Esophagus muscularis mucosa (tissue), 4 donors: ENCODE measurements at regions not wholly inside any gene's neighbourhood (a gene's known extent, or its start where the extent isn't known, plus 50 kb on each side); places are given as distances from the start of the nearest gene placed in this dataset.
A peak's percentile ranks its signal among the peaks of the same experiment; 100 is the strongest.
"Not testable (repeated sequence)": the region's sequence is repeated elsewhere in the genome, so short reads cannot be mapped to it uniquely, and the experiment has no call there.

Experiments
- DNase-seq: peaks from one replicate; pipeline ENCODE4 v3.0.0-alpha.2; 2017; ENCODE audit errors: extremely low spot score
- H3K27ac ChIP-seq, 4 donors: fragments of 200-600 bp; sonication (generic); replicated peaks in 1 of 4; 1 replicate in 3 of 4; 2 replicates in 1 of 4; pipeline ENCODE4 v1.5.1; 2016 to 2019; ENCODE audit warnings: mild to moderate bottlenecking in 1 of 4
- H3K27me3 ChIP-seq, 4 donors: fragments of 200-600 bp; sonication (generic); one replicate each; pipeline versions ENCODE4 v1.5.1 to v1.6.0; 2016 to 2019
- H3K36me3 ChIP-seq, 4 donors: fragments of 200-600 bp; sonication (generic); one replicate each; pipeline ENCODE4 v1.5.1; 2016 to 2019
- H3K4me1 ChIP-seq, 4 donors: fragments of 200-600 bp; sonication (generic); one replicate each; pipeline ENCODE4 v1.5.1; 2016 to 2019
- H3K4me3 ChIP-seq, 4 donors: fragments of 200-600 bp; sonication (generic); 1 replicate in 2 of 4; 2 replicates in 2 of 4; pipeline ENCODE4 v1.5.1; 2016 to 2019; ENCODE audit warnings: mild to moderate bottlenecking in 4 of 4, moderate library complexity in 1 of 4
- H3K9me3 ChIP-seq, 4 donors: fragments of 200-600 bp; sonication (generic); 1 replicate in 3 of 4; 2 replicates in 1 of 4; pipeline ENCODE4 v1.5.1; 2016 to 2019
- CTCF ChIP-seq, 3 experiments: fragments of 200-600 bp in 2 of 3; fragments of 450-650 bp in 1 of 3; sonication (generic) in 2 of 3; IDR thresholded peaks; one replicate each; pipeline ENCODE4 v1.5.1; 2017 to 2019; ENCODE audit warnings: antibody characterized with exemption in 3 of 3, mild to moderate bottlenecking in 2 of 3, moderate library complexity in 1 of 3
- EP300 ChIP-seq: sonication (generic); formaldehyde crosslinking; IDR thresholded peaks from one replicate; pipeline ENCODE4 v1.6.1; 2017; ENCODE audit warnings: antibody characterized with exemption
- POLR2A ChIP-seq: fragments of 450-650 bp; IDR thresholded peaks from one replicate; pipeline ENCODE4 v1.6.1; 2017; ENCODE audit warnings: antibody characterized with exemption, moderate library complexity, mild to moderate bottlenecking, low read depth
- POLR2AphosphoS5 ChIP-seq, 2 donors: sonication (generic); formaldehyde crosslinking; IDR thresholded peaks; one replicate each; pipeline ENCODE4 v1.6.1; 2017; ENCODE audit warnings: antibody characterized with exemption in 2 of 2
- WGBS: methylation state at CpG from one replicate; pipeline ENCODE4 v1.1.5; 2018; 5-methylcytosine and 5-hydroxymethylcytosine counted together
- intact Hi-C: fragments of 100-400 bp; cut with DNase I; formaldehyde crosslinking; loops from one replicate; pipeline ENCODE4 v1.15.1; 2023

GRCh38 chr2:109711230-109712122 is 82.6 kb upstream of the RGPD5 start:
- intact Hi-C loops, result no loop called here
- DNase-seq, result no peak
- WGBS, result 81% methylated on average over 11 of the region's 11 CpGs
- no peaks in the 10 kb centered on the region for H3K36me3 ChIP-seq
- TF ChIP-seq POLR2A (no peak), POLR2AphosphoS5 (IDR thresholded peaks at IDR 0.05) (no peak), EP300 (no peak), CTCF (IDR thresholded peaks at IDR 0.05) (no peak)
- no peaks in the 10 kb centered on the region for H3K27me3 ChIP-seq
- H3K4me3 ChIP-seq, result no peak overlapping the region
- no peaks in the 10 kb centered on the region for H3K9me3 ChIP-seq
- no peak overlapping the region for H3K27ac ChIP-seq
- H3K4me1 ChIP-seq, result peaks cover 0 to 8% (median 5%) of the 10 kb centered on the region in 4 donors

- Histone ChIP-seq H3K27ac (no peak overlapping the region), H3K4me3 (no peak overlapping the region), H3K4me1 (peaks cover 0 to 8% (median 5%) of the 10 kb centered on the region in 4 donors), H3K36me3 (no peaks in the 10 kb centered on the region), H3K9me3 (no peaks in the 10 kb centered on the region), H3K27me3 (no peaks in the 10 kb centered on the region)
- TF ChIP-seq CTCF (IDR thresholded peaks at IDR 0.05) (no peak), POLR2AphosphoS5 (IDR thresholded peaks at IDR 0.05) (no peak), POLR2A (no peak), EP300 (no peak)
- DNase-seq, result no peak
- WGBS, result 100% methylated on average over 2 of the region's 2 CpGs
- intact Hi-C loops, result no loop called here
Observed at GRCh38 chr2:109712123-109712449, 82.0 kb upstream of the RGPD5 start.

- no peaks in the 10 kb centered on the region for H3K36me3 ChIP-seq
- H3K9me3 ChIP-seq, result no peaks in the 10 kb centered on the region
- no peak overlapping the region for H3K27ac ChIP-seq
- no peak overlapping the region for H3K4me3 ChIP-seq
- TF ChIP-seq POLR2A (no peak), CTCF (IDR thresholded peaks at IDR 0.05) (no peak), EP300 (no peak), POLR2AphosphoS5 (IDR thresholded peaks at IDR 0.05) (no peak)
- H3K27me3 ChIP-seq, result no peaks in the 10 kb centered on the region
- 97% methylated on average over 5 of the region's 5 CpGs for WGBS
- no peak for DNase-seq
- peaks cover 0 to 8% (median 5%) of the 10 kb centered on the region in 4 donors for H3K4me1 ChIP-seq
- intact Hi-C loops, result no loop called here
Observed at GRCh38 chr2:109712746-109713145, 81.4 kb upstream of the RGPD5 start.

GRCh38 chr2:109715313-109715805 is 78.7 kb upstream of the RGPD5 start:
- intact Hi-C loops, result no loop called here
- TF ChIP-seq POLR2A (no peak), CTCF (IDR thresholded peaks at IDR 0.05) (peak; percentile 71 to 83 (median 81))
- H3K4me1 ChIP-seq, result peaks cover 0 to 8% (median 5%) of the 10 kb centered on the region in 4 donors
- no peak overlapping the region for H3K27ac ChIP-seq
- no peaks in the 10 kb centered on the region for H3K27me3 ChIP-seq
- no peaks in the 10 kb centered on the region for H3K36me3 ChIP-seq
- H3K9me3 ChIP-seq, result no peaks in the 10 kb centered on the region
- H3K4me3 ChIP-seq, result no peak overlapping the region
- peak; percentile 79 for DNase-seq
- 29% methylated on average over 1 of the region's 1 CpG for WGBS

GRCh38 chr2:109716596-109716995 is 77.5 kb upstream of the RGPD5 start:
- intact Hi-C loops, H3K4me3 ChIP-seq, H3K9me3 ChIP-seq, H3K36me3 ChIP-seq, H3K4me1 ChIP-seq, H3K27ac ChIP-seq, H3K27me3 ChIP-seq: not testable (repeated sequence)
- 95% methylated on average over 4 of the region's 4 CpGs for WGBS
- peak; percentile 66 for DNase-seq
